HepG2 (cell line): ENCODE measurements at regions not wholly inside any gene's neighbourhood (a gene's known extent, or its start where the extent isn't known, plus 50 kb on each side); places are given as distances from the start of the nearest gene placed in this dataset.

Experiments
- ATF7 ChIP-seq, 2 experiments: fragments of 450-650 bp in 1 of 2; sonication (generic) in 1 of 2; formaldehyde crosslinking in 1 of 2; IDR thresholded peaks; 2 replicates each; pipeline versions ENCODE4 v1.4.0 to v1.6.1; 2016 to 2020; ENCODE audit warnings: antibody characterized with exemption in 1 of 2, mild to moderate bottlenecking in 1 of 2, missing genetic modification reagents in 1 of 2
- BCLAF1 ChIP-seq: fragments of 450-650 bp; IDR thresholded peaks from 2 replicates; pipeline ENCODE4 v1.6.1; 2017; ENCODE audit warnings: mild to moderate bottlenecking
- CEBPG ChIP-seq: IDR thresholded peaks from 2 replicates; pipeline ENCODE4 v1.6.1; 2016
- DPF2 ChIP-seq: sonication (generic); formaldehyde crosslinking; IDR thresholded peaks from 2 replicates; pipeline ENCODE4 v1.4.0; 2020; ENCODE audit warnings: mild to moderate bottlenecking, low read depth, missing genetic modification reagents, borderline replicate concordance
- GFI1 ChIP-seq: sonication (generic); formaldehyde crosslinking; IDR thresholded peaks from 2 replicates; pipeline ENCODE4 v1.5.0; 2020; ENCODE audit warnings: missing genetic modification reagents, mild to moderate bottlenecking, borderline replicate concordance
- HNRNPK ChIP-seq: fragments of 200-400 bp; formaldehyde crosslinking; IDR thresholded peaks from 2 replicates; pipeline ENCODE4 v1.6.1; 2018; ENCODE audit warnings: low read length, low read depth, moderate library complexity, mild to moderate bottlenecking; ENCODE audit not compliant: poor library complexity, severe bottlenecking
- MBD4 ChIP-seq: IDR thresholded peaks from 2 replicates; pipeline ENCODE4 v1.6.1; 2012; ENCODE audit warnings: low read length, inconsistent platforms, borderline replicate concordance
- PRDM10 ChIP-seq: sonication (generic); formaldehyde crosslinking; IDR thresholded peaks from 2 replicates; pipeline ENCODE4 v1.4.0; 2020; ENCODE audit warnings: low read depth, missing genetic modification reagents
- PRDM15 ChIP-seq: sonication (generic); formaldehyde crosslinking; IDR thresholded peaks from 2 replicates; pipeline ENCODE4 v1.4.0; 2020; ENCODE audit warnings: missing genetic modification reagents
- TBP ChIP-seq: sonication (generic); formaldehyde crosslinking; IDR thresholded peaks from 2 replicates; pipeline ENCODE4 v1.5.0; 2020; ENCODE audit warnings: missing genetic modification reagents
- THAP9 ChIP-seq: sonication (generic); formaldehyde crosslinking; IDR thresholded peaks from 2 replicates; pipeline ENCODE4; 2020; ENCODE audit warnings: missing genetic modification reagents, mild to moderate bottlenecking, borderline replicate concordance
- ZNF12 ChIP-seq: sonication (generic); formaldehyde crosslinking; IDR thresholded peaks from 2 replicates; pipeline ENCODE4 v1.5.0; 2020; ENCODE audit warnings: missing genetic modification reagents
- ZNF530 ChIP-seq: sonication (generic); formaldehyde crosslinking; IDR thresholded peaks from 2 replicates; pipeline ENCODE4 v1.5.0; 2020; ENCODE audit warnings: low read depth, mild to moderate bottlenecking, missing genetic modification reagents
- ZNF549 ChIP-seq: sonication (generic); formaldehyde crosslinking; IDR thresholded peaks from 2 replicates; pipeline ENCODE4 v1.5.0; 2020; ENCODE audit warnings: missing genetic modification reagents

GRCh38 chr17:72421128-72422092, 300.6 kb downstream of the SOX9 start (continued):
- no peak for TF ChIP-seq ZNF530 (CRISPR knock-in tag)
- TF ChIP-seq THAP9 (CRISPR knock-in tag), result no peak; the same call in 1 of the 2 replicates
- TF ChIP-seq GFI1 (CRISPR knock-in tag), result 0 out of 2 replicates have a peak, but pooled peaks have one; percentile 54
- TF ChIP-seq ZNF549 (CRISPR knock-in tag), result no peak
- TF ChIP-seq CEBPG (CRISPR knock-in tag), result peak; percentile 71
- TF ChIP-seq MBD4, result no peak
- peak; percentile 92 for TF ChIP-seq DPF2 (CRISPR knock-in tag)
- peak; percentile 80 for TF ChIP-seq PRDM10 (CRISPR knock-in tag)
- no peak for TF ChIP-seq TBP (CRISPR knock-in tag)
- no peak for TF ChIP-seq PRDM15 (CRISPR knock-in tag)
- peak; percentile 64; the same call in 1 of the 2 replicates for TF ChIP-seq ZNF12 (CRISPR knock-in tag)
- TF ChIP-seq BCLAF1, result no peak
- no peak for TF ChIP-seq ATF7 (IDR thresholded peaks at IDR 0.05)
- peak; percentile 89 for TF ChIP-seq ATF7 (CRISPR knock-in tag; IDR thresholded peaks at IDR 0.05)
- no peak for TF ChIP-seq HNRNPK
